HCT116 (cell line): ENCODE measurements at regions not wholly inside any gene's neighbourhood (a gene's known extent, or its start where the extent isn't known, plus 50 kb on each side); places are given as distances from the start of the nearest gene placed in this dataset.

Experiments
- ATAC-seq: fragments of 200-7000 bp; cut with Tn5 transposase; 2 replicates; pipeline ENCODE4 v1.9.1; 2020; ENCODE audit warnings: mild to moderate bottlenecking, moderate library complexity
- BruUV-seq: library from RNA; stranded (reverse); fragments of 400-500 nt; replicated peaks from 2 replicates; lab custom pipeline; 2021; lab: Mats Ljungman, UMichigan
- CTCF ChIA-PET: fragments of 300-600 bp; sonication (Branson Sonifier 250); formaldehyde crosslinking; loops from one replicate; lab custom pipeline; 2021; ENCODE audit warnings: antibody characterized with exemption; lab: Charles Lee
- POLR2A ChIA-PET: fragments of 300-600, 350-600 bp; sonication (Branson Sonifier 250); formaldehyde crosslinking; loops from one replicate; lab custom pipeline; 2021; ENCODE audit warnings: antibody characterized with exemption; lab: Charles Lee
- RAD21 ChIA-PET, 2 experiments: fragments of 300-600 bp; sonication (Branson Sonifier 250); formaldehyde crosslinking; loops; one replicate each; lab custom pipeline; 2023; ENCODE audit warnings: low total read pairs in 2 of 2; ENCODE audit not compliant: uncharacterized antibody in 2 of 2, unreplicated experiment in 2 of 2, low non-redundant PET in 1 of 2; lab: Charles Lee
- DNase-seq: peaks from one replicate; pipeline ENCODE4 v3.0.0-alpha.2; 2010; ENCODE audit warnings: low read depth, low spot score
- H2AFZ ChIP-seq: fragments of 200-600 bp; shearing (Covaris generic), sonication (generic); 2 replicates; pipeline ENCODE4 v1.6.1; 2017; ENCODE audit warnings: low read depth, mixed run types, mixed read lengths, antibody characterized with exemption, low read length; ENCODE audit not compliant: poor library complexity, severe bottlenecking
- H3K27ac ChIP-seq: 2 replicates; pipeline ENCODE4 v1.5.1; 2012; ENCODE audit warnings: low read depth, low read length
- H3K27me3 ChIP-seq: fragments of 200-600 bp; sonication (generic); 2 replicates; pipeline ENCODE4 v1.6.1; 2016; ENCODE audit warnings: mixed run types, low read length, mixed read lengths; ENCODE audit not compliant: insufficient read depth
- H3K36me3 ChIP-seq, 2 experiments: fragments of 200-500 bp in 1 of 2; fragments of 200-600 bp in 1 of 2; sonication (Bioruptor generic) in 1 of 2; sonication (generic) in 1 of 2; 2 replicates each; pipeline versions ENCODE4 v1.5.1 to v1.6.1; 2014 to 2016; ENCODE audit warnings: low read length in 2 of 2, inconsistent platforms in 1 of 2, mixed read lengths in 1 of 2, mixed run types in 1 of 2; ENCODE audit not compliant: insufficient read depth in 2 of 2, control insufficient read depth in 1 of 2
- H3K4me1 ChIP-seq, 2 experiments: fragments of 200-600 bp in 1 of 2; sonication (generic) in 1 of 2; 2 replicates each; pipeline versions ENCODE4 v1.5.1 to v1.6.1; 2012 to 2017; ENCODE audit warnings: low read length in 2 of 2, inconsistent platforms in 1 of 2, mild to moderate bottlenecking in 1 of 2, mixed read lengths in 1 of 2, mixed run types in 1 of 2, moderate library complexity in 1 of 2; ENCODE audit not compliant: insufficient read depth in 2 of 2, control insufficient read depth in 1 of 2
- H3K4me2 ChIP-seq: fragments of 200-600 bp; sonication (generic); 2 replicates; pipeline ENCODE4 v1.6.1; 2017; ENCODE audit warnings: mixed run types, low read length, mixed read lengths
- H3K4me3 ChIP-seq, 2 experiments: fragments of 200-600 bp in 1 of 2; sonication (generic) in 1 of 2; replicated peaks in 1 of 2; 2 replicates each; pipeline ENCODE4 v1.5.1; 2011 to 2016; ENCODE audit warnings: low read length in 2 of 2, control low read depth in 1 of 2, low read depth in 1 of 2, mild to moderate bottlenecking in 1 of 2, mixed read lengths in 1 of 2, mixed run types in 1 of 2
- H3K79me2 ChIP-seq: fragments of 200-600 bp; sonication (generic); 2 replicates; pipeline ENCODE4 v1.6.1; 2017; ENCODE audit warnings: mild to moderate bottlenecking, mixed run types, low read length, moderate library complexity, mixed read lengths; ENCODE audit not compliant: insufficient read depth
- H3K9ac ChIP-seq: fragments of 200-600 bp; sonication (generic); 2 replicates; pipeline ENCODE4 v1.6.1; 2016; ENCODE audit warnings: low read length, mixed read lengths
- H3K9me2 ChIP-seq: fragments of 200-600 bp; sonication (generic), shearing (Covaris generic); 2 replicates; pipeline ENCODE4 v1.6.1; 2017; ENCODE audit warnings: mixed run types, mild to moderate bottlenecking, moderate library complexity; ENCODE audit not compliant: insufficient read depth
- H3K9me3 ChIP-seq, 2 experiments: fragments of 200-500 bp in 1 of 2; fragments of 200-600 bp in 1 of 2; sonication (Bioruptor generic) in 1 of 2; sonication (generic) in 1 of 2; 2 replicates each; pipeline ENCODE4 v1.6.1; 2014 to 2017; ENCODE audit warnings: low read length in 2 of 2, mixed read lengths in 2 of 2, inconsistent platforms in 1 of 2, low read depth in 1 of 2, mild to moderate bottlenecking in 1 of 2, mixed run types in 1 of 2, moderate library complexity in 1 of 2; ENCODE audit not compliant: control insufficient read depth in 1 of 2, insufficient read depth in 1 of 2
- H4K20me1 ChIP-seq: fragments of 200-600 bp; sonication (generic), shearing (Covaris generic); 2 replicates; pipeline ENCODE4 v1.6.1; 2017; ENCODE audit warnings: mixed run types, mild to moderate bottlenecking, moderate library complexity; ENCODE audit not compliant: insufficient read depth
- ATF3 ChIP-seq: IDR thresholded peaks from 2 replicates; pipeline ENCODE4 v1.6.1; 2012
- CBX3 ChIP-seq: IDR thresholded peaks from 2 replicates; pipeline ENCODE4 v1.6.1; 2012; ENCODE audit warnings: low read depth
- CTCF ChIP-seq, 3 experiments: fragments of 200-600 bp in 1 of 3; sonication (generic) in 1 of 3; IDR thresholded peaks in 2 of 3; conservative IDR thresholded peaks in 1 of 3; 2 replicates each; pipeline ENCODE4 v1.5.1; 2012 to 2017; ENCODE audit warnings: low read depth in 2 of 3, low read length in 2 of 3, antibody characterized with exemption in 1 of 3, borderline replicate concordance in 1 of 3, control low read depth in 1 of 3, mild to moderate bottlenecking in 1 of 3, mixed read lengths in 1 of 3, mixed run types in 1 of 3, moderate library complexity in 1 of 3; ENCODE audit not compliant: insufficient read depth in 1 of 3
- EGR1 ChIP-seq: IDR thresholded peaks from 2 replicates; pipeline ENCODE4 v1.6.1; 2012; ENCODE audit warnings: low read depth
- ELF1 ChIP-seq: IDR thresholded peaks from 2 replicates; pipeline ENCODE4 v1.6.1; 2012; ENCODE audit warnings: low read depth, borderline replicate concordance
- EZH2 ChIP-seq: fragments of 200-600 bp; sonication (generic); IDR thresholded peaks from 2 replicates; pipeline ENCODE4 v1.6.1; 2017; ENCODE audit warnings: antibody characterized with exemption, mixed run types
- FOSL1 ChIP-seq: IDR thresholded peaks from 2 replicates; pipeline ENCODE4 v1.6.1; 2012; ENCODE audit warnings: low read depth
- JUND ChIP-seq: IDR thresholded peaks from 2 replicates; pipeline ENCODE4 v1.6.1; 2012
- MAX ChIP-seq: IDR thresholded peaks from 2 replicates; pipeline ENCODE4 v1.6.1; 2012
- RAD21 ChIP-seq: IDR thresholded peaks from 2 replicates; pipeline ENCODE4 v1.6.1; 2012; ENCODE audit warnings: low read depth, mild to moderate bottlenecking
- SIN3A ChIP-seq: IDR thresholded peaks from 2 replicates; pipeline ENCODE4 v1.6.1; 2012; ENCODE audit warnings: low read depth
- SP1 ChIP-seq: IDR thresholded peaks from 2 replicates; pipeline ENCODE4 v1.6.1; 2012; ENCODE audit warnings: low read depth
- SRF ChIP-seq: IDR thresholded peaks from 2 replicates; pipeline ENCODE4 v1.6.1; 2012; ENCODE audit warnings: low read depth
- YY1 ChIP-seq: IDR thresholded peaks from 2 replicates; pipeline ENCODE4 v1.6.1; 2011; ENCODE audit warnings: low read length, low read depth, moderate library complexity, mild to moderate bottlenecking; ENCODE audit not compliant: insufficient replicate concordance; ENCODE audit errors: extremely low read depth
- ZNF274 ChIP-seq: fragments of 200-500 bp; sonication (Bioruptor generic); IDR thresholded peaks from 2 replicates; pipeline ENCODE4 v1.6.1; 2014; ENCODE audit warnings: mild to moderate bottlenecking, low read depth, low read length, inconsistent platforms
- intact Hi-C: fragments of 100-400 bp; cut with micrococcal nuclease; formaldehyde crosslinking; loops from 2 replicates; pipeline ENCODE4 v1.10.0; 2022
- TF ChIP-seq, protein P1 (sequence below): IDR thresholded peaks from 2 replicates; pipeline ENCODE4 v1.6.1; 2012; ENCODE audit warnings: low read depth
- TF ChIP-seq, protein P2 (sequence below): IDR thresholded peaks from 2 replicates; pipeline ENCODE4 v1.6.1; 2011; ENCODE audit warnings: mild to moderate bottlenecking, low read length, moderate library complexity; ENCODE audit not compliant: insufficient replicate concordance; ENCODE audit errors: extremely low read depth

DNA sequence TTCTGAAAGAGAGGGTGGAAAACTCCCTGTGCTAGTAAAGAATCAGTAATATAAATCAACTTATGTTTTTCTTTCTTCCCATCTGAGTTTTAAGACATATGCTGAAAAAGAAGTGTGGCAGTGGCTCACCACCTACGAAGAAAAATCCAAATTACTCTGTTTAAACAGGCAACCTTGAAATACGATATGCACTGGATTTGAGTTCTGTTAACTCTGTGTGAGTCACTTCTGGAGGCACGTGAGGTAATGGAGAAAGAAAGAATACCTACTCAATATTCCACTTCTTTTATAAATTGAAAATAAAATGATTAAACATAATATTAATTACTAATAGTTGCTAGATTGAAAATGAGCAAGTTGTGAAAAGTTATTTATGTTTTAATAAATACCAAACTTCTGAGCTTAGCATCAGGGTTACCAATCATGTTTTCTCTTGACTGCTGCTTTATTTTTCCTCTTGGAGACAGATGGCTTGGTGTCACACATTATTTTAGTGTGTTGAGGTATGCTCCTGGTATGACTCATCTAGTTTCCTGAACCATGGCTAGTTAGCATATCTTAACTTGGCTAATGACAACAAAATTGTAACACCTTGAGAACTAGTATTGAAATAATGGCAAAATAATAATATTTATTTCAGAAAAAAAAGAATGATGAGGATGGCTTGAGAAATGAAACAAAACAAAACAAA lies 1705.5 kb upstream of the PIK3C3 start:
- no peaks in the 10 kb centered on the region for H4K20me1 ChIP-seq
- H3K9ac ChIP-seq: no peak overlapping the region
- H3K9me3 ChIP-seq: peaks cover 3 to 6% of the 10 kb centered on the region in 2 experiments; a peak in 2 of 4 replicates
- H3K9me2 ChIP-seq: no peaks in the 10 kb centered on the region
- H3K27me3 ChIP-seq: no peaks in the 10 kb centered on the region
- RAD21 ChIA-PET: no interaction called here
- H3K4me2 ChIP-seq: no peak overlapping the region
- intact Hi-C loops: no loop called here
- H3K36me3 ChIP-seq: no peaks in the 10 kb centered on the region
- no peak for DNase-seq
- H3K4me1 ChIP-seq: no peaks in the 10 kb centered on the region
- H3K27ac ChIP-seq: no peak overlapping the region
- no peak overlapping the region for H3K4me3 ChIP-seq
- no peak for ATAC-seq
- TF ChIP-seq CBX3: no peak
- no peak for TF ChIP-seq ATF3
- TF ChIP-seq, protein P1, sequence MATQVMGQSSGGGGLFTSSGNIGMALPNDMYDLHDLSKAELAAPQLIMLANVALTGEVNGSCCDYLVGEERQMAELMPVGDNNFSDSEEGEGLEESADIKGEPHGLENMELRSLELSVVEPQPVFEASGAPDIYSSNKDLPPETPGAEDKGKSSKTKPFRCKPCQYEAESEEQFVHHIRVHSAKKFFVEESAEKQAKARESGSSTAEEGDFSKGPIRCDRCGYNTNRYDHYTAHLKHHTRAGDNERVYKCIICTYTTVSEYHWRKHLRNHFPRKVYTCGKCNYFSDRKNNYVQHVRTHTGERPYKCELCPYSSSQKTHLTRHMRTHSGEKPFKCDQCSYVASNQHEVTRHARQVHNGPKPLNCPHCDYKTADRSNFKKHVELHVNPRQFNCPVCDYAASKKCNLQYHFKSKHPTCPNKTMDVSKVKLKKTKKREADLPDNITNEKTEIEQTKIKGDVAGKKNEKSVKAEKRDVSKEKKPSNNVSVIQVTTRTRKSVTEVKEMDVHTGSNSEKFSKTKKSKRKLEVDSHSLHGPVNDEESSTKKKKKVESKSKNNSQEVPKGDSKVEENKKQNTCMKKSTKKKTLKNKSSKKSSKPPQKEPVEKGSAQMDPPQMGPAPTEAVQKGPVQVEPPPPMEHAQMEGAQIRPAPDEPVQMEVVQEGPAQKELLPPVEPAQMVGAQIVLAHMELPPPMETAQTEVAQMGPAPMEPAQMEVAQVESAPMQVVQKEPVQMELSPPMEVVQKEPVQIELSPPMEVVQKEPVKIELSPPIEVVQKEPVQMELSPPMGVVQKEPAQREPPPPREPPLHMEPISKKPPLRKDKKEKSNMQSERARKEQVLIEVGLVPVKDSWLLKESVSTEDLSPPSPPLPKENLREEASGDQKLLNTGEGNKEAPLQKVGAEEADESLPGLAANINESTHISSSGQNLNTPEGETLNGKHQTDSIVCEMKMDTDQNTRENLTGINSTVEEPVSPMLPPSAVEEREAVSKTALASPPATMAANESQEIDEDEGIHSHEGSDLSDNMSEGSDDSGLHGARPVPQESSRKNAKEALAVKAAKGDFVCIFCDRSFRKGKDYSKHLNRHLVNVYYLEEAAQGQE: no peak
- no peak for TF ChIP-seq EZH2
- TF ChIP-seq MAX: no peak
- TF ChIP-seq ELF1: no peak
- TF ChIP-seq JUND: no peak
- TF ChIP-seq FOSL1: no peak
- TF ChIP-seq SRF: no peak
- TF ChIP-seq EGR1: no peak
- no peak for TF ChIP-seq YY1
- TF ChIP-seq, protein P2, sequence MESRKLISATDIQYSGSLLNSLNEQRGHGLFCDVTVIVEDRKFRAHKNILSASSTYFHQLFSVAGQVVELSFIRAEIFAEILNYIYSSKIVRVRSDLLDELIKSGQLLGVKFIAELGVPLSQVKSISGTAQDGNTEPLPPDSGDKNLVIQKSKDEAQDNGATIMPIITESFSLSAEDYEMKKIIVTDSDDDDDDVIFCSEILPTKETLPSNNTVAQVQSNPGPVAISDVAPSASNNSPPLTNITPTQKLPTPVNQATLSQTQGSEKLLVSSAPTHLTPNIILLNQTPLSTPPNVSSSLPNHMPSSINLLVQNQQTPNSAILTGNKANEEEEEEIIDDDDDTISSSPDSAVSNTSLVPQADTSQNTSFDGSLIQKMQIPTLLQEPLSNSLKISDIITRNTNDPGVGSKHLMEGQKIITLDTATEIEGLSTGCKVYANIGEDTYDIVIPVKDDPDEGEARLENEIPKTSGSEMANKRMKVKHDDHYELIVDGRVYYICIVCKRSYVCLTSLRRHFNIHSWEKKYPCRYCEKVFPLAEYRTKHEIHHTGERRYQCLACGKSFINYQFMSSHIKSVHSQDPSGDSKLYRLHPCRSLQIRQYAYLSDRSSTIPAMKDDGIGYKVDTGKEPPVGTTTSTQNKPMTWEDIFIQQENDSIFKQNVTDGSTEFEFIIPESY: no peak
- TF ChIP-seq RAD21: no peak
- no peak for TF ChIP-seq ZNF274
- TF ChIP-seq SIN3A: no peak
- no peak for TF ChIP-seq CTCF (IDR thresholded peaks at IDR 0.05 in 2 of 3, conservative IDR thresholded peaks at IDR 0.05 in 1 of 3; ENCODE audit: borderline replicate concordance in 1 of 3, insufficient read depth in 1 of 3, low read depth in 2 of 3, low read length in 2 of 3)
- no peak for TF ChIP-seq SP1
- no TSS peak for BruUV-seq
- no peak overlapping the region for H2AFZ ChIP-seq
- POLR2A ChIA-PET: no interaction called here
- CTCF ChIA-PET: no interaction called here
- no peaks in the 10 kb centered on the region for H3K79me2 ChIP-seq
